Liver (tissue), 8 donors: ENCODE measurements at regions not wholly inside any gene's neighbourhood (a gene's known extent, or its start where the extent isn't known, plus 50 kb on each side); places are given as distances from the start of the nearest gene placed in this dataset.

ENCODE experiments used
- DNase-seq: peaks from one replicate; pipeline ENCODE4 v3.0.0-alpha.2; 2017; ENCODE audit warnings: low spot score
- H3K27ac ChIP-seq, 2 donors: one replicate each; pipeline ENCODE4 v1.7.0; 2013; ENCODE audit warnings: inconsistent platforms in 2 of 2, low read length in 2 of 2, control low read depth in 1 of 2, low read depth in 1 of 2, mild to moderate bottlenecking in 1 of 2
- H3K27me3 ChIP-seq, 4 donors: one replicate each; pipeline versions ENCODE4 v1.6.1 to v1.7.0; 2013; ENCODE audit warnings: low read length in 3 of 4, inconsistent platforms in 1 of 4, mild to moderate bottlenecking in 1 of 4, moderate library complexity in 1 of 4; ENCODE audit not compliant: control insufficient read depth in 4 of 4, insufficient read depth in 4 of 4
- H3K36me3 ChIP-seq, 4 donors: one replicate each; pipeline versions ENCODE4 v1.6.1 to v1.7.0; 2013; ENCODE audit warnings: low read length in 3 of 4, mild to moderate bottlenecking in 3 of 4, low read depth in 1 of 4, moderate library complexity in 1 of 4; ENCODE audit not compliant: control insufficient read depth in 4 of 4, insufficient read depth in 3 of 4
- H3K4me1 ChIP-seq, 4 donors: one replicate each; pipeline versions ENCODE4 v1.6.1 to v1.7.0; 2013; ENCODE audit warnings: low read length in 3 of 4, mild to moderate bottlenecking in 3 of 4, moderate library complexity in 1 of 4; ENCODE audit not compliant: control insufficient read depth in 4 of 4, insufficient read depth in 4 of 4
- H3K4me3 ChIP-seq, 3 donors: one replicate each; pipeline versions ENCODE4 v1.6.1 to v1.7.0; 2013; ENCODE audit warnings: low read length in 3 of 3, control low read depth in 1 of 3, low read depth in 1 of 3, mild to moderate bottlenecking in 1 of 3
- H3K9ac ChIP-seq, 2 donors: one replicate each; pipeline ENCODE4 v1.7.0; 2013; ENCODE audit warnings: low read length in 2 of 2, mild to moderate bottlenecking in 2 of 2, moderate library complexity in 2 of 2, control low read depth in 1 of 2, low read depth in 1 of 2
- H3K9me3 ChIP-seq, 4 donors: one replicate each; pipeline versions ENCODE4 v1.6.1 to v1.7.0; 2013; ENCODE audit warnings: low read length in 3 of 4; ENCODE audit not compliant: control insufficient read depth in 4 of 4
- EGR1 ChIP-seq, 2 donors: IDR thresholded peaks; 2 replicates each; pipeline ENCODE4 v1.6.1; 2016 to 2018; ENCODE audit warnings: antibody characterized with exemption in 2 of 2, low read depth in 2 of 2
- FOXA1 ChIP-seq: IDR thresholded peaks from 2 replicates; pipeline ENCODE4 v1.6.1; 2016; ENCODE audit warnings: antibody characterized with exemption
- FOXA2 ChIP-seq: IDR thresholded peaks from 2 replicates; pipeline ENCODE4 v1.6.1; 2016; ENCODE audit warnings: antibody characterized with exemption
- GABPA ChIP-seq, 2 donors: IDR thresholded peaks in 1 of 2; conservative IDR thresholded peaks in 1 of 2; 2 replicates each; pipeline ENCODE4 v1.6.1; 2016; ENCODE audit warnings: antibody characterized with exemption in 2 of 2, mild to moderate bottlenecking in 1 of 2, moderate library complexity in 1 of 2
- HNF4G ChIP-seq: IDR thresholded peaks from 2 replicates; pipeline ENCODE4 v1.6.1; 2016; ENCODE audit warnings: antibody characterized with exemption
- JUND ChIP-seq, 2 donors: IDR thresholded peaks; 2 replicates each; pipeline ENCODE4 v1.6.1; 2016; ENCODE audit warnings: antibody characterized with exemption in 2 of 2
- NR2F2 ChIP-seq: IDR thresholded peaks from 2 replicates; pipeline ENCODE4 v1.6.1; 2016; ENCODE audit warnings: antibody characterized with exemption
- RAD21 ChIP-seq, 2 donors: IDR thresholded peaks; 2 replicates each; pipeline ENCODE4 v1.6.1; 2016; ENCODE audit warnings: antibody characterized with exemption in 2 of 2, mild to moderate bottlenecking in 2 of 2
- RXRA ChIP-seq, 2 donors: IDR thresholded peaks; 2 replicates each; pipeline ENCODE4 v1.6.1; 2017 to 2018; ENCODE audit warnings: antibody characterized with exemption in 2 of 2, mild to moderate bottlenecking in 1 of 2
- TAF1 ChIP-seq: conservative IDR thresholded peaks from 2 replicates; pipeline ENCODE4 v1.6.1; 2016; ENCODE audit warnings: antibody characterized with exemption, mild to moderate bottlenecking
- YY1 ChIP-seq: IDR thresholded peaks from 2 replicates; pipeline ENCODE4 v1.6.1; 2016; ENCODE audit warnings: antibody characterized with exemption, mild to moderate bottlenecking
- WGBS: extraction: QIAGEN DNeasy Blood & Tissue Kit; methylation state at CpG from one replicate; pipeline ENCODE4 v1.1.7; 2013; 5-methylcytosine and 5-hydroxymethylcytosine counted together
- TF ChIP-seq, protein P1 (sequence below): fragments of 150-350 bp; IDR thresholded peaks from 2 replicates; pipeline ENCODE4 v1.5.1; 2017; ENCODE audit warnings: improper control_type of control experiment, low read depth, low read length; ENCODE audit not compliant: missing input control
- TF ChIP-seq, protein P2 (sequence below): IDR thresholded peaks from 2 replicates; pipeline ENCODE4 v1.6.1; 2016; ENCODE audit warnings: antibody characterized with exemption
- TF ChIP-seq, protein P3 (sequence below): IDR thresholded peaks from 2 replicates; pipeline ENCODE4 v1.6.1; 2016; ENCODE audit warnings: antibody characterized with exemption
- TF ChIP-seq, protein P4 (sequence below): IDR thresholded peaks from 2 replicates; pipeline ENCODE4 v1.6.1; 2016; ENCODE audit warnings: antibody characterized with exemption, mild to moderate bottlenecking
- TF ChIP-seq, protein P5 (sequence below): IDR thresholded peaks from 2 replicates; pipeline ENCODE4 v1.6.1; 2016; ENCODE audit warnings: antibody characterized with exemption
- donor health status: healthy.
- donor health status: healthy.
- donor health status: healthy.
- donor health status: healthy.
- donor health status: healthy.

DNA sequence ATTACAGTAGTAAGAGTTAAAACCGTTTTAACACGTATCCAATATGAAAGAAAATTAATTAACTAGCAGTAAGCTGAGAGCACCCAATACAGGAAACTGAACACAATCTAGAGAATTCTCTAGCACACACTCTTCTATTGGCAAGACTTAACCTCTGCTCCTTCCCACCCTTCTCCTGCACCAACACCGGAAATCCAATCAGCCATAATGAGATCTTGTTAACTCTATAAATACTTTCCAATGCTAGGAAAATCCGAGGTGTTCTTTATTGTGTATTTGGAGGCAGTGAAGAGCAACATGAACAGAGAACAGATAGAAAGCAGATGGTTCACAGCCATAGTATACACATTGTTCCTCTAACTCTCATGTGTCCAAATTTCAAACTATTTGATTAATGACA, 591.7 kb downstream of the CETN3 start:
- Histone ChIP-seq H3K9me3 (no peaks in the 10 kb centered on the region), H3K4me1 (no peaks in the 10 kb centered on the region), H3K9ac (no peak overlapping the region), H3K36me3 (no peaks in the 10 kb centered on the region), H3K27ac (no peak overlapping the region), H3K27me3 (no peaks in the 10 kb centered on the region), H3K4me3 (no peak overlapping the region)
- TF ChIP-seq, protein P1, sequence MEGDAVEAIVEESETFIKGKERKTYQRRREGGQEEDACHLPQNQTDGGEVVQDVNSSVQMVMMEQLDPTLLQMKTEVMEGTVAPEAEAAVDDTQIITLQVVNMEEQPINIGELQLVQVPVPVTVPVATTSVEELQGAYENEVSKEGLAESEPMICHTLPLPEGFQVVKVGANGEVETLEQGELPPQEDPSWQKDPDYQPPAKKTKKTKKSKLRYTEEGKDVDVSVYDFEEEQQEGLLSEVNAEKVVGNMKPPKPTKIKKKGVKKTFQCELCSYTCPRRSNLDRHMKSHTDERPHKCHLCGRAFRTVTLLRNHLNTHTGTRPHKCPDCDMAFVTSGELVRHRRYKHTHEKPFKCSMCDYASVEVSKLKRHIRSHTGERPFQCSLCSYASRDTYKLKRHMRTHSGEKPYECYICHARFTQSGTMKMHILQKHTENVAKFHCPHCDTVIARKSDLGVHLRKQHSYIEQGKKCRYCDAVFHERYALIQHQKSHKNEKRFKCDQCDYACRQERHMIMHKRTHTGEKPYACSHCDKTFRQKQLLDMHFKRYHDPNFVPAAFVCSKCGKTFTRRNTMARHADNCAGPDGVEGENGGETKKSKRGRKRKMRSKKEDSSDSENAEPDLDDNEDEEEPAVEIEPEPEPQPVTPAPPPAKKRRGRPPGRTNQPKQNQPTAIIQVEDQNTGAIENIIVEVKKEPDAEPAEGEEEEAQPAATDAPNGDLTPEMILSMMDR: no peak
- TF ChIP-seq RAD21 (IDR thresholded peaks at IDR 0.05) (no peak), TAF1 (no peak), FOXA2 (no peak), HNF4G (no peak), JUND (IDR thresholded peaks at IDR 0.05) (no peak)
- TF ChIP-seq, protein P2, sequence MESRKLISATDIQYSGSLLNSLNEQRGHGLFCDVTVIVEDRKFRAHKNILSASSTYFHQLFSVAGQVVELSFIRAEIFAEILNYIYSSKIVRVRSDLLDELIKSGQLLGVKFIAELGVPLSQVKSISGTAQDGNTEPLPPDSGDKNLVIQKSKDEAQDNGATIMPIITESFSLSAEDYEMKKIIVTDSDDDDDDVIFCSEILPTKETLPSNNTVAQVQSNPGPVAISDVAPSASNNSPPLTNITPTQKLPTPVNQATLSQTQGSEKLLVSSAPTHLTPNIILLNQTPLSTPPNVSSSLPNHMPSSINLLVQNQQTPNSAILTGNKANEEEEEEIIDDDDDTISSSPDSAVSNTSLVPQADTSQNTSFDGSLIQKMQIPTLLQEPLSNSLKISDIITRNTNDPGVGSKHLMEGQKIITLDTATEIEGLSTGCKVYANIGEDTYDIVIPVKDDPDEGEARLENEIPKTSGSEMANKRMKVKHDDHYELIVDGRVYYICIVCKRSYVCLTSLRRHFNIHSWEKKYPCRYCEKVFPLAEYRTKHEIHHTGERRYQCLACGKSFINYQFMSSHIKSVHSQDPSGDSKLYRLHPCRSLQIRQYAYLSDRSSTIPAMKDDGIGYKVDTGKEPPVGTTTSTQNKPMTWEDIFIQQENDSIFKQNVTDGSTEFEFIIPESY: no peak
- TF ChIP-seq, protein P3, sequence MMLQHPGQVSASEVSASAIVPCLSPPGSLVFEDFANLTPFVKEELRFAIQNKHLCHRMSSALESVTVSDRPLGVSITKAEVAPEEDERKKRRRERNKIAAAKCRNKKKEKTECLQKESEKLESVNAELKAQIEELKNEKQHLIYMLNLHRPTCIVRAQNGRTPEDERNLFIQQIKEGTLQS: no peak
- TF ChIP-seq, protein P4, sequence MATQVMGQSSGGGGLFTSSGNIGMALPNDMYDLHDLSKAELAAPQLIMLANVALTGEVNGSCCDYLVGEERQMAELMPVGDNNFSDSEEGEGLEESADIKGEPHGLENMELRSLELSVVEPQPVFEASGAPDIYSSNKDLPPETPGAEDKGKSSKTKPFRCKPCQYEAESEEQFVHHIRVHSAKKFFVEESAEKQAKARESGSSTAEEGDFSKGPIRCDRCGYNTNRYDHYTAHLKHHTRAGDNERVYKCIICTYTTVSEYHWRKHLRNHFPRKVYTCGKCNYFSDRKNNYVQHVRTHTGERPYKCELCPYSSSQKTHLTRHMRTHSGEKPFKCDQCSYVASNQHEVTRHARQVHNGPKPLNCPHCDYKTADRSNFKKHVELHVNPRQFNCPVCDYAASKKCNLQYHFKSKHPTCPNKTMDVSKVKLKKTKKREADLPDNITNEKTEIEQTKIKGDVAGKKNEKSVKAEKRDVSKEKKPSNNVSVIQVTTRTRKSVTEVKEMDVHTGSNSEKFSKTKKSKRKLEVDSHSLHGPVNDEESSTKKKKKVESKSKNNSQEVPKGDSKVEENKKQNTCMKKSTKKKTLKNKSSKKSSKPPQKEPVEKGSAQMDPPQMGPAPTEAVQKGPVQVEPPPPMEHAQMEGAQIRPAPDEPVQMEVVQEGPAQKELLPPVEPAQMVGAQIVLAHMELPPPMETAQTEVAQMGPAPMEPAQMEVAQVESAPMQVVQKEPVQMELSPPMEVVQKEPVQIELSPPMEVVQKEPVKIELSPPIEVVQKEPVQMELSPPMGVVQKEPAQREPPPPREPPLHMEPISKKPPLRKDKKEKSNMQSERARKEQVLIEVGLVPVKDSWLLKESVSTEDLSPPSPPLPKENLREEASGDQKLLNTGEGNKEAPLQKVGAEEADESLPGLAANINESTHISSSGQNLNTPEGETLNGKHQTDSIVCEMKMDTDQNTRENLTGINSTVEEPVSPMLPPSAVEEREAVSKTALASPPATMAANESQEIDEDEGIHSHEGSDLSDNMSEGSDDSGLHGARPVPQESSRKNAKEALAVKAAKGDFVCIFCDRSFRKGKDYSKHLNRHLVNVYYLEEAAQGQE: no peak
- DNase-seq: no peak
- WGBS: 50% methylated on average over 4 of the region's 4 CpGs

DNA sequence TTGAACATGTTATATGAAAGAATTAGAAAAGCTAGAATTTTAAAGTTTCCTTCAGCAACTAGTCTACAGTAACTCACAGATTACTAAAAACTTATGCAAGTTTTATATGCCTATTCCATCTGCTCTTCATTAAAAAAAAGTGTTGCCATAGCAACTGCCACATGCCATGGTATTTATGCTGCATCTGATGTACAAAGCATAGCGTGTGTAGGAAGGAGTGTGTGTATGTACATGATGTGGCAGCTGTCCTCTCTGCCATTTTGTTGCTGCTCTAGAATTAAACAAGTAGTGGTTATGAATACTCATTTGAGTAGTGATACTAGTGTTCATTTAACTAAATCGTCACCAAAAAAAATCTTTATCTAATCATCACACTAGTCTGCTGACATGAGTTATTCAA, 593.5 kb downstream of the CETN3 start:
- Histone ChIP-seq H3K4me1 (no peaks in the 10 kb centered on the region), H3K9me3 (no peaks in the 10 kb centered on the region), H3K27me3 (no peaks in the 10 kb centered on the region), H3K9ac (no peak overlapping the region), H3K27ac (no peak overlapping the region), H3K4me3 (no peak overlapping the region), H3K36me3 (no peaks in the 10 kb centered on the region)
- DNase-seq: no peak
- WGBS: 76% methylated on average over 2 of the region's 2 CpGs
- TF ChIP-seq, protein P1: no peak
- no peak for TF ChIP-seq FOXA2
- TF ChIP-seq GABPA (IDR thresholded peaks at IDR 0.05 in 1 of 2, conservative IDR thresholded peaks at IDR 0.05 in 1 of 2): no peak
- TF ChIP-seq, protein P5, sequence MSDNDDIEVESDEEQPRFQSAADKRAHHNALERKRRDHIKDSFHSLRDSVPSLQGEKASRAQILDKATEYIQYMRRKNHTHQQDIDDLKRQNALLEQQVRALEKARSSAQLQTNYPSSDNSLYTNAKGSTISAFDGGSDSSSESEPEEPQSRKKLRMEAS: no peak
- no peak for TF ChIP-seq HNF4G
- no peak for TF ChIP-seq JUND (IDR thresholded peaks at IDR 0.05)
- no peak for TF ChIP-seq FOXA1
- no peak for TF ChIP-seq NR2F2
- TF ChIP-seq RAD21 (IDR thresholded peaks at IDR 0.05): no peak
- TF ChIP-seq, protein P4: no peak
- no peak for TF ChIP-seq YY1
- TF ChIP-seq, protein P3: no peak
- TF ChIP-seq RXRA (IDR thresholded peaks at IDR 0.05): no peak
- TF ChIP-seq EGR1 (IDR thresholded peaks at IDR 0.05; ENCODE audit: low read depth in 2 of 2): no peak
